ENCODE measurements at regions not wholly inside any gene's neighbourhood (a gene's known extent, or its start where the extent isn't known, plus 50 kb on each side); places are given as distances from the start of the nearest gene placed in this dataset.

DNA sequence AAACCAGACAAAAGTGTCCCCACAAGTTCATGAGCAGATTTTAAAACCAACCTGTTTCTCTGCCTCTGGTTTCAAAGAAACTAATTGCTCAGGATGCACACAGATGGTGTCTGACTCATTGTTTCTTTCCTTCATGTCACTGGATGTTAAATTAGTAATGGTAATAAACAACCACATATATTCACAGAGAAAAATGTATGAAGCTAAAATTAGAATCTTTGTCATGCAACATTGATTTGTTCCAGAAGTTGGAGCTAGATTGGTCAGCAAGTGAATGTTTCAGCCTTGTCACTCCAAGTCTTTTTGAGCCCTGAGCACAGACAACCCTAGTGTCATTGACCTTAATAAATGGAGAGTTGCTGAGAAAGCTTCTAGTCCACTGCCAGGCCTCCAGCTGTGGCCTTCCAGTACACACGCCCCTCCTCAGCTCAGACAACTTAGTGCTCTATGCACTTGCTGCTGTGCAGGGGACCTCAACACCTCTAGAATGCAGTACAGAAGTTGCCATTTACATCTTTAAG lies 175.9 kb downstream of the CCDC71L start:
- no peaks in the 10 kb centered on the region for H3K4me1 Mint-ChIP-seq
- DNase-seq (no peak), ATAC-seq (ENCODE audit: low read depth) (peak; percentile 18)
- no peak overlapping the region for H3K4me3 Mint-ChIP-seq
- ChIA-PET POLR2A (no interaction called here), CTCF (no interaction called here)
- no peak overlapping the region for H3K27ac Mint-ChIP-seq
- TF ChIP-seq, protein P1, sequence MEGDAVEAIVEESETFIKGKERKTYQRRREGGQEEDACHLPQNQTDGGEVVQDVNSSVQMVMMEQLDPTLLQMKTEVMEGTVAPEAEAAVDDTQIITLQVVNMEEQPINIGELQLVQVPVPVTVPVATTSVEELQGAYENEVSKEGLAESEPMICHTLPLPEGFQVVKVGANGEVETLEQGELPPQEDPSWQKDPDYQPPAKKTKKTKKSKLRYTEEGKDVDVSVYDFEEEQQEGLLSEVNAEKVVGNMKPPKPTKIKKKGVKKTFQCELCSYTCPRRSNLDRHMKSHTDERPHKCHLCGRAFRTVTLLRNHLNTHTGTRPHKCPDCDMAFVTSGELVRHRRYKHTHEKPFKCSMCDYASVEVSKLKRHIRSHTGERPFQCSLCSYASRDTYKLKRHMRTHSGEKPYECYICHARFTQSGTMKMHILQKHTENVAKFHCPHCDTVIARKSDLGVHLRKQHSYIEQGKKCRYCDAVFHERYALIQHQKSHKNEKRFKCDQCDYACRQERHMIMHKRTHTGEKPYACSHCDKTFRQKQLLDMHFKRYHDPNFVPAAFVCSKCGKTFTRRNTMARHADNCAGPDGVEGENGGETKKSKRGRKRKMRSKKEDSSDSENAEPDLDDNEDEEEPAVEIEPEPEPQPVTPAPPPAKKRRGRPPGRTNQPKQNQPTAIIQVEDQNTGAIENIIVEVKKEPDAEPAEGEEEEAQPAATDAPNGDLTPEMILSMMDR (IDR thresholded peaks at IDR 0.05): no peak
- peaks cover 2% of the 10 kb centered on the region for H3K9me3 Mint-ChIP-seq
- intact Hi-C loops (cut with micrococcal nuclease): no loop called here
- no peaks in the 10 kb centered on the region for H3K36me3 Mint-ChIP-seq (ENCODE audit: low read depth)
- H3K27me3 Mint-ChIP-seq: peaks cover 15% of the 10 kb centered on the region

DNA sequence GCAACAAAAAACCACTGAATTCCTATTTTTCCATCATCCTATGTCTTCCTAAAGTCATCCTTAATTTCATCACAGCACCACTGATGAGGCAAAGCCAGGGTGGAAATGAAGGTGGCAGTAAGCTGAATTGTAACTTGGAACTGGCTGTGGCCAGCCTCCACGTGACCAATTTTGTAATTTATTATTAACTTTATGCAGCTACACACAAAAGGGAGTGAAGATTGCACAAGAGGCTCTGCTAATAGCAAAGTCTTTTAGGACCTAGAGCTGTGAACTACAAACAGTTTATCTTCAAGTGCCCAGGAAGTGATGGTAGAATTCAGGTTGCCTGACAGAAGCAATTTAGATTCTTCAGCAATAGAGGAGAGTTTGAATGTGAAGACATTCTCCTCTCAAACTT lies 176.4 kb downstream of the CCDC71L start:
- CTCF ChIA-PET: no interaction called here
- Mint-ChIP-seq H3K27me3 (peaks cover 17% of the 10 kb centered on the region), H3K4me3 (no peak overlapping the region), H3K4me1 (no peaks in the 10 kb centered on the region), H3K36me3 (ENCODE audit: low read depth) (no peaks in the 10 kb centered on the region), H3K9me3 (no peaks in the 10 kb centered on the region), H3K27ac (no peak overlapping the region)
- no peak for DNase-seq
- TF ChIP-seq, protein P1 (IDR thresholded peaks at IDR 0.05): no peak
- POLR2A ChIA-PET: no interaction called here
- intact Hi-C loops (cut with micrococcal nuclease): no loop called here
- ATAC-seq (ENCODE audit: low read depth): no peak

DNA sequence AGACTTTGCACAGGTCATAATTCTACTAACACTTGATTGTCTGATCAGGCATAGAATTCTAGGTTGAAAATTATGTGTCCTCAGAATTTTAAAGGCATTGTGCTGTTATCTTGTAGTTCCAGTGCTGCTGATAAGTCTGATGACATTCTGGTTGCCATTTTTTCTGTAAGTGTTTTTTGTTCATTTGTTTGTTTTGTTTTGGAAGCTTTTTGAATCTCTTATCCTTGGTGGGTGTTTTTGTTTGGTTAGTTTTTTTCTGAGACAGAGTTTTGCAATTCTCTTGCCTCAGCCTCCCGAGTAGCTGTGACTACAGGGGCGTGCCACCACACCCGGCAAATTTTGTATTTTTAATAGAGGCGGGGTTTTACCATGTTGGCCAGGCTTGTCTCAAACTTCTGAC lies 178.9 kb downstream of the CCDC71L start:
- TF ChIP-seq, protein P1 (IDR thresholded peaks at IDR 0.05): no peak
- DNase-seq (no peak), ATAC-seq (ENCODE audit: low read depth) (no peak)
- intact Hi-C loops (cut with micrococcal nuclease): no loop called here
- Mint-ChIP-seq H3K9me3 (no peaks in the 10 kb centered on the region), H3K27ac (no peak overlapping the region), H3K36me3 (ENCODE audit: low read depth) (no peaks in the 10 kb centered on the region), H3K4me3 (no peak overlapping the region), H3K27me3 (peaks cover 15% of the 10 kb centered on the region), H3K4me1 (no peaks in the 10 kb centered on the region)
- POLR2A ChIA-PET: no interaction called here
- CTCF ChIA-PET: no interaction called here

DNA sequence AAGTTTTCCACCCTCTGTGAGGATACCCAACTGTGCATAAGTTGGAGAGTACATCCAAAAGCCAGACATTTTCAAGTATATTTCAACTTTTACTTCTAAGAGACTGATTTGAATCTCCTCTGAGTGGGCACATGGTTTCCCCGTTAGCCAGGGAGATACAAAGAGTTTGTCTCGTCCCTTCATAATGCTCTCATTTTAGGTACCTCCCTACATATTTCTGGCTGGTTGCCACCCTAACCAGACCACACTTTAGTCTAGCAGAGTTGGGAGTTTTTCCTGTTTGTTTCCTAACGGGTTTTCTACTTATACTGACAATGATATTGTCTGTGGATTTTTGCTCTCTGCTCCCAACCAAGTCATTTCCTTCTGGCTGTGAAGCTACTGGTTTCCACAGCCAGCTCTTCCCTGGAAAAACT lies 180.3 kb downstream of the CCDC71L start:
- no peak for ATAC-seq (ENCODE audit: low read depth)
- Mint-ChIP-seq H3K36me3 (ENCODE audit: low read depth) (no peaks in the 10 kb centered on the region), H3K27ac (no peak overlapping the region), H3K27me3 (peaks cover 15% of the 10 kb centered on the region), H3K9me3 (no peaks in the 10 kb centered on the region), H3K4me3 (no peak overlapping the region), H3K4me1 (no peaks in the 10 kb centered on the region)
- intact Hi-C loops (cut with micrococcal nuclease): no loop called here
- POLR2A ChIA-PET: no interaction called here
- no peak for DNase-seq
- TF ChIP-seq, protein P1 (IDR thresholded peaks at IDR 0.05): no peak
- CTCF ChIA-PET: interaction anchor here (1.5 kb wide), 1 partner anchor 313 kb away, joined by 3 read pairs; no protein-coding TSS in a partner anchor

DNA sequence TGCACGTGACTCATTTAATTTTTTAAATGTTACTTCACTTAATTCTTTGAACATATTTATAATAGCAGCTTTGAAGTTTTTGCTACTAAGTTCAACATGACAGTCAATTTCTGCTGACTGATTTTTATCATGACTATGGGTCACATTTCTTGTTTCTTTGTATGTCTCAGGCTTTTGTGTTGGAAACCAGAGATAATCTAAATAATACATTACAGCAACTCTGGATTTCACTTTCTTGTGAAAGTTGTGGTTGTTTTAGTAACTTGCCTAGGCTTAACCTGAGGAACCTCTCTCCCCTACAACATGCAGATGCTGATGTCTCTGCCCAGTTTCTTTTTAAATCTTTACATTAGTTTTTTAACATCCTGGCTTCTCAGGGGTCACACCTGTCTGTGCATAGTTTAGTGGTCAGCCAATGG lies 180.8 kb downstream of the CCDC71L start:
- intact Hi-C loops (cut with micrococcal nuclease): no loop called here
- H3K36me3 Mint-ChIP-seq (ENCODE audit: low read depth): no peaks in the 10 kb centered on the region
- H3K27ac Mint-ChIP-seq: no peak overlapping the region
- peaks cover 15% of the 10 kb centered on the region for H3K27me3 Mint-ChIP-seq
- TF ChIP-seq, protein P1 (IDR thresholded peaks at IDR 0.05): no peak
- DNase-seq (no peak), ATAC-seq (ENCODE audit: low read depth) (no peak)
- no peak overlapping the region for H3K4me3 Mint-ChIP-seq
- CTCF ChIA-PET: interaction anchor here (1.5 kb wide), 1 partner anchor 313 kb away, joined by 3 read pairs; no protein-coding TSS in a partner anchor
- no peaks in the 10 kb centered on the region for H3K4me1 Mint-ChIP-seq
- POLR2A ChIA-PET: no interaction called here
- no peaks in the 10 kb centered on the region for H3K9me3 Mint-ChIP-seq
